Breast epithelium (tissue), 3 donors: ENCODE measurements at regions not wholly inside any gene's neighbourhood (a gene's known extent, or its start where the extent isn't known, plus 50 kb on each side); places are given as distances from the start of the nearest gene placed in this dataset.

Experiments
- CTCF ChIP-seq, 3 donors: fragments of 450-650 bp; IDR thresholded peaks; one replicate each; pipeline ENCODE4 v1.5.1; 2016 to 2017; ENCODE audit warnings: antibody characterized with exemption in 3 of 3, mild to moderate bottlenecking in 3 of 3, moderate library complexity in 3 of 3
- POLR2AphosphoS5 ChIP-seq, 3 donors: sonication (generic); formaldehyde crosslinking; IDR thresholded peaks; one replicate each; pipeline ENCODE4 v1.6.1; 2017; ENCODE audit warnings: antibody characterized with exemption in 3 of 3

DNA sequence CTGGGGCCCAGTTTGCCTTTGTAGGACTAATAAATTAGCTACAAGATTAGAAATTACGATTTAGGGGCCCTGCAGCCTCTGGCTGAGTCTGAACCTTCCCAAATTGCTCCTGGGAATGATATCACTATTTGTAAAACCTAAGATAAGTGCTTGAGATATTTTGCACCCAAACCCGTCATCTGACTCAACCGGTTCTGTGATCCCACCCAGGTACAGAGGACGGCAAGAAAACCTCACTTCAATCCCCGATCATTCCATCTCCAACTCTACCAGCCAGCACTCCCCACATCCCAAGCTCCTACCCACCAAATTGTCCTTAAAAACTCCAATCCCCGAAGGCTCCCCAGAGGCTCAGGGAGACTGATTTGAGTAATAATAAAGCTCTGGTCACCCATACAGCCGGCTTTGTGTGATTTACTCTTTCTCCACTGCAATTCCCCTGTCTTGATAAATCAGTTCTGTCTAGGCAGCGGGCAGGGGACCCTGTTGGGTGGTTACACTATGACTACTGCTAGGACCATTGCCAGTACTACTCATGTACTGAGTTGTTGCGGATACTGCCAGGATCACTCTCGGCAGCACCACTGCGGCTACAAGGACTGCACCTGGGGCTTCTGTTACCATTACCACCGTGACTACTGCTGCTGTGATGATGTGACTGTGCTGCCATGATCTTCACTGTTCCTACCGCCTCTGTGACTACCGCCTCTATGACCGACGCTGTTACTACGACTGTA is 73.1 kb downstream of the IRF8 start:
- TF ChIP-seq CTCF (IDR thresholded peaks at IDR 0.05) (no peak), POLR2AphosphoS5 (IDR thresholded peaks at IDR 0.05) (no peak)
